Fibroblast of mammary gland (primary cell): ENCODE measurements at regions not wholly inside any gene's neighbourhood (a gene's known extent, or its start where the extent isn't known, plus 50 kb on each side); places are given as distances from the start of the nearest gene placed in this dataset.

Source experiments
- DNase-seq: peaks from one replicate; pipeline ENCODE4 v3.0.0-alpha.2; 2010; ENCODE audit warnings: low read depth
- H3K4me3 ChIP-seq: 2 replicates; pipeline ENCODE4 v1.5.1; 2011; ENCODE audit warnings: low read depth, mild to moderate bottlenecking, low read length, moderate library complexity; ENCODE audit not compliant: control insufficient read depth
- TF ChIP-seq, protein P1 (sequence below): conservative IDR thresholded peaks from 2 replicates; pipeline ENCODE4 v1.5.1; 2011; ENCODE audit warnings: low read depth, low read length, inconsistent platforms; ENCODE audit not compliant: control insufficient read depth, insufficient read depth

DNA sequence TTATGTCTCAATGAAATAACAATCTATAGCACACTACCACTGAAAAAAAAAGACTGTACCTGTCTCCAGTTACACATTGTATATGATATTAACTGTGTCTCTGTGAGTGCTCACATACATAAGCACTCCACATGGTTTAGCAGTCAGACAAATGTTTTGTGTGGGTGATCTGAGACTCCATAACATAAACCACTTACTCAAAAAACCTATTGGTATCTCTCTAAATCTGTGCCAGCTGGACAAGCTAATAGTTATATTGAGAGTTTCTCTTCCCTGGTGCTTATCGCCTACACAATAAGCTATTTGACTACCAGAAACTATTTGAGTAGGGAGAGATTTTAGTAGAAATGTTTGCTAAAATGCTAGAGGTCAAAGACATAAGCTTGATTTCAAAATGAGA lies 190.1 kb upstream of the AGR3 start:
- no peak overlapping the region for H3K4me3 ChIP-seq
- TF ChIP-seq, protein P1, sequence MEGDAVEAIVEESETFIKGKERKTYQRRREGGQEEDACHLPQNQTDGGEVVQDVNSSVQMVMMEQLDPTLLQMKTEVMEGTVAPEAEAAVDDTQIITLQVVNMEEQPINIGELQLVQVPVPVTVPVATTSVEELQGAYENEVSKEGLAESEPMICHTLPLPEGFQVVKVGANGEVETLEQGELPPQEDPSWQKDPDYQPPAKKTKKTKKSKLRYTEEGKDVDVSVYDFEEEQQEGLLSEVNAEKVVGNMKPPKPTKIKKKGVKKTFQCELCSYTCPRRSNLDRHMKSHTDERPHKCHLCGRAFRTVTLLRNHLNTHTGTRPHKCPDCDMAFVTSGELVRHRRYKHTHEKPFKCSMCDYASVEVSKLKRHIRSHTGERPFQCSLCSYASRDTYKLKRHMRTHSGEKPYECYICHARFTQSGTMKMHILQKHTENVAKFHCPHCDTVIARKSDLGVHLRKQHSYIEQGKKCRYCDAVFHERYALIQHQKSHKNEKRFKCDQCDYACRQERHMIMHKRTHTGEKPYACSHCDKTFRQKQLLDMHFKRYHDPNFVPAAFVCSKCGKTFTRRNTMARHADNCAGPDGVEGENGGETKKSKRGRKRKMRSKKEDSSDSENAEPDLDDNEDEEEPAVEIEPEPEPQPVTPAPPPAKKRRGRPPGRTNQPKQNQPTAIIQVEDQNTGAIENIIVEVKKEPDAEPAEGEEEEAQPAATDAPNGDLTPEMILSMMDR: no peak
- DNase-seq: no peak

DNA sequence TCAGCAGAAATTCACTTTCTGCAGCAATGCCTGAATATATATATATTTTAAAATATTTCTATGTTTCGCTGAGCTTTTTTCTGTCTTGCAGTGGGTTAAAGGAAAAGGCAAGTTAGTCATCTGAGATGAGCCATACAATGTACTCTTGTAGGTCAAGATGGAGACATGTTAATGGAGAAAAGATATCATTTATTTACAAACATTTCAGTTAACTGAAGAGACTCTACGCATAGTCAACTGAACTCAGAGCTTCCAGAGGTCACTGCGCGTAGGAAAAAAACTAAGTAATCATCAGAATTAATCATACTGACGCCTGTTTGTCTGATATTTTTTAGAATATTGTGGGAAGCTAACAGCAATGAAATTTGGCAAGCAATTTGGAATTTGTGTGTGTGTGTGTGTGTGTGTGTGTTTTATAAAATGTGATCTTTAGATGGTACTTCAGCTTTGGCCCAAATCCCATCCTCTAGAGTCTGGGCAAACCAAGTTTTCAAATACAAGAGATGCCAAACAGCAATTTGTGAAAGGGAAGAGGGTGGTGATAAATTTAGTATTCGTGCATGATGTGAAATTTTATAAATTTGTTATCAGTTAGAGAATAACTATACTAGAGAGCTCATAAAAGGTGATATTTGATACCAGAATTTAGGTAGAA lies 193.9 kb upstream of the AGR3 start:
- TF ChIP-seq, protein P1: no peak
- no peak for DNase-seq
- H3K4me3 ChIP-seq: no peak overlapping the region

DNA sequence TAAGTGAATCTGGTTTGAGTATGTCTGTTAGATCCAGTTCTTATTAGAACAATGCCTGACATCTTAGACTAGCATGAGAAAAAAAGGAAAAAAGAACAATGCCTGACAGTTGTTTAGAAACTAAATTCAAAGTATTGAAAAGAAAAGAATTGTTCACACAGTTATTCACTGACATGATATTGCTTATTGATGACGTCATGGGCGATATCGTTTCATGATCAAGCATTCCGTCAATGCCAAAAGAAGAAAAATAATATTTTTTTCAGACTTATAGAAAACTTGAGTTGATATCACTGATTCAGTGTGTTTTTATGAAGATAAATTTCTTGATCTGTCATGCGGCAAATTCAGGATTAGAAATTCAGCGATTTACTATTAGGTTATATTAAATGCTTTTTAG lies 196.5 kb upstream of the AGR3 start:
- TF ChIP-seq, protein P1: no peak
- H3K4me3 ChIP-seq: no peak overlapping the region
- DNase-seq: no peak

DNA sequence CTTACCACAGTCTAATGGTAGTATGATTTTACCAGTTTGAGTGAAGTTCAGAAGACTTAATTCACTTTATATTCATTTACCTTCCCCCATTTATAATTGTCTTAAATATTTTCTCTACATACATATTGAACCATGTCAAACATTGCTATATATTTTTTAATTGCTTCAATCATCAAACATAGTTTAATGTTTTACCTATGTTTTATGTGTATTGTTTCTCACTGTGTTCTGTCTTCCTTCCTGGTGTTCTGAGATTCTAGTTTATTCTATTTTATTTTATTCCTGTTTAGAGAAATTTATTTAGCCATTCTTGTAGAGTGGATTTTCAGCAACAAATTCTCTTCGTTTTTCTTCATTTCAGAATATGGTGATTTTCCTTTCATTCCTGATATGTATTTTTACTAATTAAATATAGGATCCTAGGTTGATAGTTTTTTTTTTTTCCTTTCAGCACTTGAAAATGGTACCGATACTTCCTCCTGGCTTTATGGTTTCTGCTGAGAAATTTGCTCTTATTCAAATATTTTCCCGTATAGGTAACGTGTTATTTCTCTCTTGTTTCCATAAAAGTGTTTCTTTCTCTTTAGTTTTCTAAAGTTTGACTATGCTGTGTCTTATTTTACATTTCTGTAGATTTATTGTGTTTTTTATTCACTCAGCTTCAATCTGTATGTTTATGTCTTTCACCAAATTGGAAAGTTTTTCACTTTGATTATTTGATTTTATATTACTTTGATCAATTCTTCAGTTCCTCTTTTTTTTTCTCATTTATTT lies 201.8 kb upstream of the AGR3 start:
- TF ChIP-seq, protein P1: no peak

DNA sequence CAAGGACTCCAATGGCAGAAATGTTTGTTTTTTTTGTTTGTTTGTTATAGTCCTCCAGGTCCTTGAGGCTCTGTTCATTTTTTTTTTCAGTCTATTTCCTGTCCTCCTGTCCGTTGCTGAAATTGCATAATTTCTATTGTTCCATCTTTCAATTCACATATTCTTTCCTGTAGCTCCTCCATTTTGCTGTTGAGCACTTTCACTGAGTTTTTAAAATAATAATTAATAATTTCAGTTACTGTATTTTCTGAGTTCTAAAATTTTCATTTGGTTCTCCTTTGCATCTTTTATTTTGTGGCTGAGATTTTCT lies 202.3 kb upstream of the AGR3 start:
- TF ChIP-seq, protein P1: no peak
- H3K4me3 ChIP-seq: no peak overlapping the region
- no peak for DNase-seq

More for the DNA sequence above, 201.8 kb upstream of the AGR3 start:
- no peak for DNase-seq
- H3K4me3 ChIP-seq: no peak overlapping the region

DNA sequence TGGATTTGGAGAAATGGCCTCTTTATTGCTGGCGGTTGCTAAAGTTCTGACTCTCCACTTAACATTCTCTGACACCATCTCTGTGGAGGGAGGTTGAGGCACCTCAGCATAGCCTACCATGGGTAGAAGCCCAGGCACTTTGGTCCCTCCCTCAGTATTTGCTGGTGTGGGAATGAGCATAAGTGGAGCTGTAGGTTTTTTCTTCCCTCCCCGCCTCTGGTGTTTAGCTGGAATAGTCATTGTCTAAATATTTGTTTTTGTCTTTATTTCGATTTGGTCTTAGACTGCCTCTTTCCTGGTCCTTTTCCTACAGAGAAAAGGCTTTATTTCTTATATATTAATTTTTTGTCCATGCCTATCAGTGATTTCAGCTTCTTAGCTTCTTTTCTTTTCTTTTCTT lies 203.4 kb upstream of the AGR3 start:
- DNase-seq: no peak
- TF ChIP-seq, protein P1: no peak
- H3K4me3 ChIP-seq: no peak overlapping the region
